Neural cell (in vitro differentiated cells): ENCODE measurements at regions not wholly inside any gene's neighbourhood (a gene's known extent, or its start where the extent isn't known, plus 50 kb on each side); places are given as distances from the start of the nearest gene placed in this dataset.
"Not testable (repeated sequence)": the region's sequence is repeated elsewhere in the genome, so short reads cannot be mapped to it uniquely, and the experiment has no call there.

Source experiments
- CTCF ChIP-seq: fragments of 450-650 bp; IDR thresholded peaks from 2 replicates; pipeline ENCODE4 v1.5.1; 2014; ENCODE audit warnings: antibody characterized with exemption, mild to moderate bottlenecking, moderate library complexity; ENCODE audit not compliant: poor library complexity, severe bottlenecking
- TAF1 ChIP-seq: IDR thresholded peaks from 2 replicates; pipeline ENCODE4 v1.6.1; 2012; ENCODE audit warnings: low read depth

GRCh38 chr14:30198720-30199119, 271.1 kb upstream of the PRKD1 start:
- not testable (repeated sequence) for TF ChIP-seq CTCF, TAF1
